ENCODE measurements at regions not wholly inside any gene's neighbourhood (a gene's known extent, or its start where the extent isn't known, plus 50 kb on each side); places are given as distances from the start of the nearest gene placed in this dataset.
"Not testable (repeated sequence)": the region's sequence is repeated elsewhere in the genome, so short reads cannot be mapped to it uniquely, and the experiment has no call there.

DNA sequence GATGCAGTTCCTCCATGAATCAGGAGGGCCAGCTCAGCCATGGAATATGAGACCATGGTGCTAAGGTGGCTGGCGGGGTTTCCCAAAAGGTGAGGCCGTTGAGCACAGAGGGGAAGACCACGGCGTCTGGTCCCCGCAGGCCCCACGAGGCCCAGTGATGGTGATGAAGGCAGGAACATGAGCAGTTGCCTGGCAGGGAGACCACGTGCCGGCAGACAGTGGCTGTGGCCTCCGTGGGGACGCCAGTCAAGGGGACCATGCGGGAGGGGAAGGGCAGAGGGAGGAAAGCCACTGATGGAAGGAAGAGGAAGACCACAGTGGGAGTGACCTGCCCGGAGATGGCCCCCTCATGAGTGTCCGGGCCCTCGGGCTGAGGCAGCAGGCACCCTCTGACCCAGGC, 220.9 kb upstream of the SGCG start:
- DNase-seq: not testable (repeated sequence)

DNA sequence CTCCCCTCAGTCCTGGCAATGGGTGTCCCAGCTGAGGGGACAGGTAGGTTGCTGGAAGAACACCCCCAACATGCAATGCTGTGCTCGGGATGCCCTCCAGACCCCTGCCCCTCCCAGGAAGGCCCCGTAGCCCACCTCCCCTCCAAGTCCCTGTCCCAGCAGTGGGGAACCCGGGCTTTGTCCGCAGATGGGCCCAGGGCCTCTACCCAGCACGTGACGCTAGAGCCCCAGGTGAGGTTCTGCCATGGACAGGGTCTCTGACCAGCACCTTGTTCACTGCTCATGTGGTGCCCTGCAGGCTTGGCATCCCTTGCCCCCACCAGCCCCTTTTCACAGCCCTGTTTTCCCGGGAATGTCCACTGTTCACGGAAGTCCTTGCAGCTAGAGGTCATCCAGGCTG, 220.0 kb upstream of the SGCG start:
- no peak for DNase-seq

DNA sequence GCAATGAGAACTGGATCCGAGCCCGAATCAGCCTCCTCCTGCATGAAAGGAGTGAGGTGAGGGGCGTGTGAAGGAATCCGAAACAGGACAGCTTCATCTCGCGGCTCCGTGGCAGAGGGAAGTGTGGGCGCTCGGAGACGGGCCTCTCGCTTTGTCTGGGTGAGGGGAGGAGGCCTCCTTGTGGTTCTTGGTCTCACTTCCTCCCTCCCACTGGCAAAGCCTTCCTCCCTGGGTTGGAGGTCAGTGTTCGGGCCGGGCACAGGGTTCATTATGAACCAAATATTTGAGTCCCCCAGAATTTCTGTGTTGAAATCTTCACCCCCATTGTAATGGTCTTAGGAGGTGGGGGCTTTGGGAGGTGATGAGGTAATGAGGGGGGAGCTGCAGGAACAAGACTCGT, 219.4 kb upstream of the SGCG start:
- DNase-seq: not testable (repeated sequence)

DNA sequence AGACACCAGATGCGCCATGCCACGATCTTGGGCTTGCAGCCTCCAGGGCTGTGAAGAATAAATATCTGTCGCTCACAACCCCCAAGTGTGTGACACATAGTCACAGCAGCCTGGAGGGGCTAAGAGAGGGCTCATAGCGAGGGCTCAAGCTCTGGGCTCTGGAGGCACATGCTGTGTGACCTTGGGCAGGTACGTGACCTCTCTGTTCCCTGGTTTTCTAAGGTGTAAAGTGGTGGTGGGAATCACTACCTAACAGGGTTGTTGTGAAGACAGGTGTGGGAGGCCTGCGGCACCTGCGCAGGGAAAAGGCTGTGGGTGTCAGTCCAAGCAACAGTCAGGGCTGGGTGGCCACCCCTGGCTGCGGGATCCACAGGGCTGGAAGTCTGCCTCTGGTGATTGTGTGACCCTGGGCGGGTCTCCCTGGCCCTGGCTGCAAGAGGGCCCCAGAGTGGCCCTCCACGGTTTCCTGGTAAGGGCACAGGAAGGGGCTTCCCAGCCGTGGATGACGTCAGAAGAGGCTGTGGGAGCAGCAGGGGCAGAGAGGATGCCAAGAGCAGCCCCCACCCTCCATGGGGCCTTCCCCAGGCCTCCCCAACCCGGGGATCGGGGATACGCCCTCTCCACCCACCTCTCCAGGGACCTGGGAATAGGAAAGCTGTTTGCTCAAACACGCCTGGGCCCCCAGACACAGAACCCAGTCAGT, 218.8 kb upstream of the SGCG start:
- no peak for DNase-seq

DNA sequence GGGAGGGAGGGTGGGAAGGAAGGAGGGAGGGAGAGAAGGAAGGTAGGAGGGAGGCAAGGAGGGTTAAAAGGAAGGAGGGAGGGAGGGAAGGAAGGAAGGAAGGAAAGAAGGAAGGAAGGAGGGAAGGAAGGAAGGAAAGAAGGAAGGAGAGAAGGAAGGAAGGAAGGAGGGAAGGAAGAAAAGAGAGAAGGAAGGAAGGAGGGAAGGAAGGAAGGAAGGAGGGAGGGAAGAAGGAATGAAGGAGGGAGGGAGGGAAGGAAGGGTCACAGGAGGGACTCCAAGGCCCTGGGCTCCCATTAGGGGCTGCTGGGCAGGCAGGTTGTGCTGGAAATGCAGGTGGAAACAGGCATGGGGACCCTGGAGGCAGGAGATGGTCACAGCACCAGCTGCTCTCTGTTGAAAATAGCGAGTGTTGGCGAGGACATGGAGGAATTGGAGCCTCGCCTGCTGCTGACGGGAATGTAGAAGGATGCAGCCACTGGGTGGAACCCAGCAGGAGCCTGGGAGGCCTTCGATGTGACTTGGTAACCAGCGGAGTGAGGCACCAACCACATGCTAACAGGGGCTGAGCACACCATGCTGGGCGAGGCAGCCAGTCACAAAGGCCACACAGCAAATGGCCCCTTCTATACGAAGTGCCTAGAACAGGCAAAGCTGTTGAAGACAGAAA, 217.3 kb upstream of the SGCG start:
- DNase-seq: not testable (repeated sequence)

GRCh38 chr13:22964245-22964966, 216.4 kb upstream of the SGCG start:
- no peak for DNase-seq

DNA sequence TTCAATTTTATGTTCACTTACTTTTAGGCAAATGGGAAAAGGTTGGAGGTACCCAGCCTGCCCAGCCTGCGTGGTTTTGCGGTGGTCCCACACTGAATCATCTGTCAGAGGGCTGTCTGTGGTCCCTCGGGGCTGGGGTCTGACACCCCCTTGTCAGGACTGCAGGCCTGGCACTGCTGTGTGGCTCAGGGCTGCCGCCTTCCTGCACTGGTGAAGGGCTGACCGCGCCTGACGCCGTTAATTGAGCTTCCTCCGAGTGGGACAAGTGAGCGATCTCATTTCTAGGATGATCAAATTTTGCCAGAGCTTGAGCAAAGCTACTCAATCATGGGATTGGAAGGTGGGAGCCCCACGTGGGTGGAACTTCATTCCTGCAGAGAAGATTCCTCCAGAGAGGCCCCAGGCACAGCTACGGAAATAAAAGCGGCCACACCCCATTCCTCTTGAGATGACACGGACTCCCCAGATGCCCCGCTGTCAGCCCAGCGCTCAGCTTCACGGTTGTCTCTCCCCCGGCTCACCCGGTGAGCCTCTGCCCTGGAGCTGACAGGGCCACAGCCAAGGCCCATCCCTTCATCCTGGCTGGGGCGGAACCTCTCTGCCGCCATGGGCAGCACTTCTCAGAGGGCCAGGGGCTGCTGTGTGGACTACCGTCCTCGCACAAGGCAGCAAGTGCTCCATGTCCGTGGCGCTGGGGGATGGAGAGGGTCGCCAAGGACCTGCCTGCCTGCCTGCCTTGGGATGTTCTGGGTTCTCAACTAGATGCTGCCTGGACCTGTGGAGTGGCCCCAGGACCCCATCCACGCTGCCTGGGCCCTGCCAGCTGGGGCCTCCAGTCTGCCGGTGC, 215.5 kb upstream of the SGCG start:
- DNase-seq: not testable (repeated sequence)

DNA sequence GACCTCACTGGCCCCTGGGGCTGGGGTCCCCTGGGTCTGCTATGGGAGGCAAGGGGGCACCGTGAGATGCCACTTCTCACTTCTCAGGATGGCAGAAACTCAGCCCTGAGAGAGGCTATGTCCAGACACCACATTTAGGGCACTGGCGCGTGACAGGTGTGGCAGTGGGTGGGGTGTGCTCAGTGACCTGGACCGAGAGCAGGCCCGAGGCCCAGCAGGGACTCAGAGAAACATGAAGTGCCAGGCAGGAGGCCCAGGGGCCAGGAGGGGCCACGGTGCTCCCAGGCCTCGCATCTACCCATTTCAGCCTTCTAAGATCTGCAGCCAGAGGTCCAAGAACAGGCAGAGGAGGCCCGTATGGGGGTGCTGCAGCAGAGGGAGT, 214.9 kb upstream of the SGCG start:
- DNase-seq: not testable (repeated sequence)

- DNase-seq: not testable (repeated sequence)
Observed at GRCh38 chr13:22966753-22967152, 214.0 kb upstream of the SGCG start.

- no peak for DNase-seq
Observed at GRCh38 chr13:22967669-22968068, 213.1 kb upstream of the SGCG start.

- DNase-seq: no peak
Observed at GRCh38 chr13:22979952-22980351, 200.8 kb upstream of the SGCG start.

- no peak for DNase-seq
Observed at GRCh38 chr13:22980936-22981335, 199.8 kb upstream of the SGCG start.

DNA sequence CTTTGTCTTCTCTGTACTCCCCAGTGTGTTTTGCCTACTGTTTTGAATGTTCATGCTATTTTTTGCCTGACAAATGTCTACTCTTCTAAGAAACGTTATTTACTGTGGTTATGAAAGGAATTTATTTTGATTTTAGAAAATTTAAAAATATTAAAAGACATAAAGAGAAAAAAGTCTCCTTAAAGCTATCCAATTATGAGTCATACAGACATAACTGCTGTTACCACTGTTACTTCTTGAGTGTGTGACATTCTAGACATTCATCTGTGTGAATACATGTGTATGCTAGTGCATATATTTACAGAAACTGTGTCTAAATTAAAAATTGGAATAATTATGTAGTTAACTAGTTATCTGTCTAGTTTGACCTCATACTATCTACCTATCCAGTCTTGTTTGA, 187.6 kb upstream of the SGCG start:
- DNase-seq: no peak

DNA sequence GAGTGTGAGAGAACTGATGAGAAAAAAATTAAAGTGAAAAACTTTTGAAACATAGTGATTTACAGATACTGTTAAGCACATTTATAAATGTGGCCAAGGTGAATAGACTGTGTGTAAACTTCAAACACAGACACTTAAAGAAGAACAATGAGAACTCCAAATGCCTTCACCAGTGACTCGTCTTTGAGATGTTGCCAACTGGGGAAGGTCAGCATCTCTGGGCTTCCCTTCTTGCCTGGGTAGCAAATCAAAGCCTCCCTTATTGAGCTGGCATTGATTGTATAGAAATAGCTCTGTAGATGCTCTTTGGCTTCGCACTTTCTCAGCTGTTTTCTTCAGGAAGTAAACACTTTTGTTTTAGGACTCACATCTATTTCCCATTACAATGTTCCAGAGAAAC, 177.3 kb upstream of the SGCG start:
- DNase-seq: no peak

- DNase-seq: no peak
Observed at GRCh38 chr13:23007426-23007825, 173.4 kb upstream of the SGCG start.

GRCh38 chr13:23018143-23018542, 162.6 kb upstream of the SGCG start:
- DNase-seq: no peak

GRCh38 chr13:23020246-23020843, 160.4 kb upstream of the SGCG start:
- peak; percentile 26 to 39 for DNase-seq

DNA sequence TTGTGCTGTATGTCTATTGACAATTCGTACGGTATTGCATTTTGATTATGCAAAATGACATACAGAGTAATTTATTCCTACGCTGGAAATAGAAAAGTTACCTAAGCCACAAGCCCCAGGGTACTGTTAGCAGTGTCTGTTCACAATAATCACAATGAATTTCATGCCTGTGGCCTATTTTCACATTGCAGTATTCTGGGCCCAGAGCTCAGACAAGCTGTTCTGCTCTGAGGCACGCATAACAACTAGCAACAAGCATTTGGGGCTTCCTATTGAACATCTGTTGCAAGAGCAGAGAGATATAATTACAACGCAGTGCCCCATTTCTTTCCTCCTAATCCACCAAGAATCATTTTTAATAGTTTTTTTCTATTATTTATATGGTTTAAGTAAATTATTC, 158.9 kb upstream of the SGCG start:
- no peak for DNase-seq

GRCh38 chr13:23022704-23023103, 158.1 kb upstream of the SGCG start:
- DNase-seq: no peak

- no peak for DNase-seq
Observed at GRCh38 chr13:23025864-23026608, 154.7 kb upstream of the SGCG start.

DNA sequence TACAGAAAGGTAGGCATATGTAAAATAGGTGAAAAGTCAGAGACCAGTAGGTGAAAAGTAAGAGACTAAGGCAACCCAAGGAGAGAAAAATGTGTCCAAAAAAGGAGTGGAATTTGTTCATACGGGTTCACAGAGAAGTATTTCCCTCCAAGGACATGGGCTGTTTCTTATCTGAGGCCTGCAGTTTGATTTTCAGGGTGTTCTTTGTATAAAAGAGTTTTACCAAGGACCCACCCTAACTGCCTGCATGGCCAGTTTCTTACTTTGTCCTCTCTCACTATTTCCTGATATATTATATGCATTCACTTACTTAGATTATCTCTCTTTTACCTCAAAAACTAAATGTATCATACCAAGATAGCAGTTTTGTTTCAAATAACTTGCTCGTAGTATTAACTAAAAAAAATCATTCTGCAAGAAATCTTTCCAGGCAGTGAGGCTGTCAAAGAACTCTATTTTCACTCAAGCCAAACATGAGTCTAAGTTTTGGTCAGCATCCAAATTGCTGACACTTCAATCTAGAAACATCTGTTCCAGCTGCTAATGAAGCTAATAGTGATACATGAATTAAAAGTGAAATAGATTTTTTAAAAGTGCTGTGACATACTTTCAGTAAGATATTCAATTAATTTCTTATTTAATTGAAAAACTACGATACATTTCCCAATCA, 141.4 kb upstream of the SGCG start:
- DNase-seq: no peak
